NCI-H146 treated with DMSO at 0.1 percent for 48 hours (cell line): ENCODE measurements at regions not wholly inside any gene's neighbourhood (a gene's known extent, or its start where the extent isn't known, plus 50 kb on each side); places are given as distances from the start of the nearest gene placed in this dataset.
"Not testable (repeated sequence)": the region's sequence is repeated elsewhere in the genome, so short reads cannot be mapped to it uniquely, and the experiment has no call there.

Source experiments
- DNase-seq: peaks from one replicate; lab custom pipeline; 2025; ENCODE audit not compliant: unreplicated experiment; lab: John Stamatoyannopoulos, UW

GRCh38 chrX:27162496-27162895 is 300.6 kb downstream of the PPP4R3C start:
- DNase-seq: no peak

GRCh38 chrX:27156921-27157320 is 306.2 kb downstream of the PPP4R3C start:
- DNase-seq: not testable (repeated sequence)

GRCh38 chrX:27136325-27136724 is 326.8 kb downstream of the PPP4R3C start:
- DNase-seq: no peak

DNA sequence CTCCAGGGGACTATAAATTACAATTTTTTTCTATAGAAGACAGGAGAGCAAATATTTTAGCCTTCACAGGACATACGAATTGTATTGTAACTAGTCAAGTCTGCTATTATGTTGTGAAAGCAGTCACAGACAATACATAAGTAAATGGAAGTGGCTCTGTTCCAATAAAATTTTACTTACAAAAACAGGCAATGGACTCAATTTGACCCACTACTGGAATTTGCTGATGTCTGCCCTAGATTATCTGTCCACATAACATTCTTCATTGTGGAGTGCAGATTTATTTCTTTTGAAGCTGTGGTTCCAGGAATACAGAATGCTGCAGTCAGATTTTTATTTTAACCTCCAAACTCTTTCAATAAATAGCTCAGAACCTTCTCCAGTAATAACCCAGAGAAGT is 330.3 kb downstream of the PPP4R3C start:
- no peak for DNase-seq

DNA sequence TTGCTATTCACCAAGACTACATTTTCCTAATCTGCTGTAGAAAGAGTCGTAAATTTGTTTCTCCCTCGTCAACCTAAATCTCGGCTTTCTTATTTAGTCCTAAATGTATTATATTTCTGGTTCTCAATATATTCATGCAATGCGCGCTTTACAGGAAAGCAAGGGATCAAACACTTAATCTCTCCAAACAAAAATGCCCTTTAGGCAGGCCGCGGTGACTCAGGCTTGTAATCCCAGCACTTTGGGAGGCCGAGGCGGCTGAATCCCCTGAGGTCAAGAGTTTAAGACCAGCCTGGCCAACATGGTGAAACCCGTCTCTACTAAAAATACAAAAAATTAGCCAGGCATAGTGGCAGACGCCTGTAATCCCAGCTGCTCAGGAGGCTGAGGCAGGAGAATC is 376.0 kb downstream of the PPP4R3C start:
- DNase-seq: not testable (repeated sequence)

GRCh38 chrX:27086237-27086636 is 376.9 kb downstream of the PPP4R3C start:
- no peak for DNase-seq

GRCh38 chrX:27085346-27085745 is 377.8 kb downstream of the PPP4R3C start:
- no peak for DNase-seq

DNA sequence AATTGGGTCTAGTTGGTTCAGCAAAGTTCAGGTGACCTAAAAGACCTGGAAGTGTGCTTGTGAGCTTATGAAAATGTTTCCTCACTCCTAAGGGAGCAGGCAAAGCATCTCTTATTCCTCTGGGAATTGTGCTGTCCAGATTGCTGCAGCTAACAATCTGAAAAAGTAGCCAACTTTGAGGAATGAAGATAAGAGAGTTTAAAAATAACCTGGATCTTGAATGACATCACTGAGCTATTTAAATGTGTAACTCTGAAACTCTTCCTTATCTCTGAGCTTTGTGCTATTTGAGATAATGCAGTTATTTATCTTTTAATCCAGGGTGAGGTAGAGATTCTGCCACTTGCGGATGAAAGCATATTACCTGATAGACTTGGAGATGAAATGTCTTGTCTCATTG is 384.8 kb downstream of the PPP4R3C start:
- DNase-seq: no peak

- no peak for DNase-seq
Observed at GRCh38 chrX:27057883-27058282, 405.3 kb downstream of the PPP4R3C start.

DNA sequence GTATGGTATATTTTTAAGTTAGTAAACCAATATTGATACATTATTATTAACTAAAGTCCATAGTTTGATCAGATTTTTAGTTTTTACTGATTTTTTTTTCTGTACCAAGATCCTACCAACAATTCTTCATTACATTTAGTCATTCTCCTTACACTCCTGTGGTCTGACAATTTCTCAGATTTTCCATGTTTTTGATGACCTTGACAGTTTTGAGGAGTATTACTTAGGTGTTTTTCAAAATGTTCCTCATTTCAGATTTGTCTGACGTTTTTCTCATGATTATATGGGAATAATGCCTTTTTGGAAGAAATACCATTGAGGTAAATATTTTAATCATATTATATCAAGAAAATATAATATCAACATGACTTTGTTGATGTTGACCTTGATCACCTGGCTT is 423.8 kb downstream of the PPP4R3C start:
- DNase-seq: no peak

DNA sequence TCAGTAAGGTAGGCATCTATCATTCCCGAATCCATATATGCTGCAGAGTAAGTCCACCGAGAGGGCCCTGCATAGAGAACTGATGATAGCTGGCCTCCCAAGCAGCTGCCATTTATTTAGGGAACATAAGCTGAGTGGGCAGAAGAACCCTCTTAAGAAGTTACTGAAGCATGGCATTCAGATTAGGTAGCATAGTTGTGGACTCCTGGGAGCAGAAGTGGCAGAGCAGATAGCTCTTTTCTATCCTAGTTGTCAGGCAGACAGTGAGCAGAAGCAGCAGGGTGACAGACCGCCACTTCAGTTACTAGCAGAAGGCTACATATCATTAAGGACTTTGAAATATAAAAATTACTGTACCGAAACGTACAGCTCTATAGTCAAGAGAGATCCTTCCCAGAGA is 454.7 kb downstream of the PPP4R3C start:
- DNase-seq: no peak

GRCh38 chrX:26999634-27000033 is 463.5 kb downstream of the PPP4R3C start:
- no peak for DNase-seq

- no peak for DNase-seq
Observed at GRCh38 chrX:26958261-26958660, 504.9 kb downstream of the PPP4R3C start.

- no peak for DNase-seq
Observed at GRCh38 chrX:26954029-26954428, 509.1 kb downstream of the PPP4R3C start.

GRCh38 chrX:26952213-26952612 is 510.9 kb downstream of the PPP4R3C start:
- no peak for DNase-seq

DNA sequence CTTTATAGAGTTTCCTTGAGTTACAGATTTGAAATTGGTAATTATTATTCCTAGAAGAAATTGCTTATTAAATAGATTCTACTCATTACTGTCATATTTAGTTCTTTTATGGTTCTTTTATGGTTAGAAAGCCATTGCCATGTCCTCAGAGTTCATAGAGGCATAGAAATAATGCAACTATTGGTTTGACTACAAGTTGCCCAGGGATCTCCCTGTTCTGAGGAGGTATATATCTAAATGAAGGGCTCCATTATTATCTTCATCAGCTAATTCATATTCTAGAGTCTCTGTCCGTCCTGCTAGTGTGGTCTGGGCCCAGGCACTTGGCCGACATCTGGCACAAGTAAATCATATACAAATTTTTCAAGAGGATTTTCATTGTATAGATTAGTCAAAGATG is 535.7 kb downstream of the PPP4R3C start:
- no peak for DNase-seq

- no peak for DNase-seq
Observed at GRCh38 chrX:26925088-26925487, 538.1 kb downstream of the PPP4R3C start.

DNA sequence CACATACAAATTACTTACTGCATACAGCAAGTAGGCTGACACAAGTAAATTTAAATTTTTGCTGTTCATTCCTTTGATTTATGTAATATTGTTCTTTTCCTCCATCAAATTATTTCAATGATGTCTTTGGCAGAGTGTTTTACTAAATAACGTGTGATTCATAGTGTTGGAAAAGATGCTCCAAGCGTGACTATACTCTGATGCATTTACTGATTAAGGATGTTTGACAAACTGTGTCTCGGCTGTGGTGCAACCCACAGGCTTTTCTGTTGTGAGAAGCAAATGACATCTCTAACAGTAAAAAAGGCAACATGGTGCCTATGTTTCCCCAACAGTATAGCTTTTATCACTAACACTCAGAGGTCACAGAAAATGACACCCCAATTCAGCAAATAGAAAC is 540.9 kb downstream of the PPP4R3C start:
- DNase-seq: no peak

DNA sequence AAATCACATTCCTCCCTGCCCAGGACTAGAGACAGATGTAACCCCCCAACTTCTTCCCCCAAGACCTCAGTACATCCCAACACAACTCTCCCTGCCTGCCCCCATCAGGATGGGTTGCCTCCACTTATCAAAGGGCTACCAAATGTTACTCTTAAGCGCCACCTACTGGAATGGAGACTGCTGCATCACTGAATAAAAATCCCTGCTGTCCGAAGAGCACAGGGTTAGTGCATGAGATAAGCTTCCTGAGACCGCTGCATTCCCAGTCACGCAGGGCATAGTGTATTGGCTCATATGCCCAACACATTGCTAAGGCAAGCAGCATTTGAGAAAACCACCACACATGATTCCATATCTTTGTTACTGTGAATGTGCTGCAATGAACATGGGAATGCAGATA is 544.5 kb downstream of the PPP4R3C start:
- DNase-seq: peak; percentile 6

DNA sequence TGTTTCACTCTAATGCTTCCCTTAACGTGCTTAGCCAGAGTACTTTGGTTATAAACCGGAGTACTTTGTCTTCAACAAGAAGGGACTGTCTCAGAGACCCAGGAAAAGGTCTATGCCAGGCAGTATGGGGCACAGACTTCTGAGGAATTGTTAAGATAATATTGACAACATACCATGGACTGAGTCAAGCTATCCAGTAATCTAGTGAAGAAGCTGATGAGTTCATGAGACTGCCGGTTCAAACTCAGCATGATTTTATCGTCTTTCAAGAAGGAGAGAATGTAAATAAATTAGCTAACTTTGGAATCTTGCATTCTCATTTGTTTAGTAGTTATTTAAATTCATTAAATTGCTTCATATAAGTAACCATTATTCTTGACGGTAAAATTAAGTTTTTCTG is 546.1 kb downstream of the PPP4R3C start:
- no peak for DNase-seq

GRCh38 chrX:26915064-26915463 is 548.1 kb downstream of the PPP4R3C start:
- no peak for DNase-seq

GRCh38 chrX:26914232-26914631 is 548.9 kb downstream of the PPP4R3C start:
- no peak for DNase-seq

DNA sequence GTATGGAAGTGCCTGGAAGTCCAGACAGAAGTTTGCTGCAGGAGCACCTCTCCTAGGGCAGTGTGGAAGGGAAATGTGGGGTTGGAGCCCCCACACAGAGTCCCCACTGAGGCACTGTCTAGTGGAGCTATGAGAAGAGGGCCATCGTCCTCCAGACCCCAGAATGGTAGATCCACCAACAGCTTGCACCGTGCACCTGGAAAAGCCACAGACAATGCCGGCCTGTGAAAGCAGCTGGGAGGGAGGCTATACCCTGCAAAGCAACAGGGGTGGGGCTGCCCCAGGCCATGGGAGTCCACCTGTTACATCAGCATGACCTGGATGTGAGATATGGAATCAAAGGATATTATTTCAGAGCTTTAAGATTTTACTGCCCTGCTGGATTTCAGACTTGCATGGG is 551.4 kb downstream of the PPP4R3C start:
- not testable (repeated sequence) for DNase-seq

GRCh38 chrX:26909728-26910127 is 553.4 kb downstream of the PPP4R3C start:
- DNase-seq: no peak
